GM12892 (cell line): ENCODE measurements at regions not wholly inside any gene's neighbourhood (a gene's known extent, or its start where the extent isn't known, plus 50 kb on each side); places are given as distances from the start of the nearest gene placed in this dataset.

Experiments used
- POLR2A ChIP-seq: IDR thresholded peaks from 2 replicates; pipeline ENCODE4 v1.6.1; 2011; ENCODE audit warnings: low read depth, low read length, control low read depth
- POLR2AphosphoS5 ChIP-seq: IDR thresholded peaks from 2 replicates; pipeline ENCODE4 v1.6.1; 2011; ENCODE audit warnings: low read depth, low read length, control low read depth

- TF ChIP-seq POLR2A (no peak), POLR2AphosphoS5 (no peak)
These were observed 68.2 kb upstream of the SPTLC1 start for GRCh38 chr9:92183449-92183848.
